HG02763 (cell line): ENCODE measurements at regions not wholly inside any gene's neighbourhood (a gene's known extent, or its start where the extent isn't known, plus 50 kb on each side); places are given as distances from the start of the nearest gene placed in this dataset.
"Not testable (repeated sequence)": the region's sequence is repeated elsewhere in the genome, so short reads cannot be mapped to it uniquely, and the experiment has no call there.

Experiments used
- ATAC-seq: cut with Tn5 transposase; IDR thresholded peaks from one replicate; pipeline ENCODE4 v1.9.1; 2021; ENCODE audit warnings: mild to moderate bottlenecking, moderate library complexity; ENCODE audit not compliant: unreplicated experiment

GRCh38 chr7:55299273-55299967 is 65.7 kb upstream of the LANCL2 start:
- ATAC-seq: no peak

GRCh38 chr7:55303220-55303619 is 61.9 kb upstream of the LANCL2 start:
- peak; percentile 52 for ATAC-seq

GRCh38 chr7:55304018-55304762 is 60.9 kb upstream of the LANCL2 start:
- no peak for ATAC-seq

GRCh38 chr7:55305135-55305534 is 60.0 kb upstream of the LANCL2 start:
- no peak for ATAC-seq

GRCh38 chr7:55306331-55306730 is 58.8 kb upstream of the LANCL2 start:
- ATAC-seq: no peak

GRCh38 chr7:55307123-55307916 is 57.8 kb upstream of the LANCL2 start:
- ATAC-seq: no peak

GRCh38 chr7:55308186-55308929 is 56.8 kb upstream of the LANCL2 start:
- peak; percentile 3 for ATAC-seq

GRCh38 chr7:55309040-55309991 is 55.8 kb upstream of the LANCL2 start:
- ATAC-seq: peak; percentile 92

- no peak for ATAC-seq
Measured at GRCh38 chr7:55310287-55311025, 54.7 kb upstream of the LANCL2 start.

- not testable (repeated sequence) for ATAC-seq
Measured at GRCh38 chr7:55311892-55312291, 53.2 kb upstream of the LANCL2 start.

GRCh38 chr7:55313671-55314070 is 51.5 kb upstream of the LANCL2 start:
- ATAC-seq: not testable (repeated sequence)

GRCh38 chr7:55314967-55315366 is 50.2 kb upstream of the LANCL2 start:
- no peak for ATAC-seq
